ENCODE measurements at regions not wholly inside any gene's neighbourhood (a gene's known extent, or its start where the extent isn't known, plus 50 kb on each side); places are given as distances from the start of the nearest gene placed in this dataset.
"Not testable (repeated sequence)": the region's sequence is repeated elsewhere in the genome, so short reads cannot be mapped to it uniquely, and the experiment has no call there.

- H3K4me1 ChIP-seq (ENCODE audit: control insufficient read depth, insufficient read depth, low read length, unreplicated experiment): no peaks in the 10 kb centered on the region
- H3K27me3 ChIP-seq (ENCODE audit: insufficient read depth, low read length): no peaks in the 10 kb centered on the region
- no peaks in the 10 kb centered on the region for H3K79me2 ChIP-seq (ENCODE audit: control insufficient read depth, insufficient read depth, low read length, unreplicated experiment)
- H3K36me3 ChIP-seq (ENCODE audit: insufficient read depth, low read length): no peaks in the 10 kb centered on the region
- no peak overlapping the region for H3K27ac ChIP-seq (ENCODE audit: low read depth, low read length)
- H2AFZ ChIP-seq (ENCODE audit: low read length, unreplicated experiment): no peak overlapping the region
- no peak overlapping the region for H3K4me3 ChIP-seq (ENCODE audit: low read depth, low read length)
Measured at GRCh38 chr12:131357920-131358319, 353.0 kb upstream of the SFSWAP start.

DNA sequence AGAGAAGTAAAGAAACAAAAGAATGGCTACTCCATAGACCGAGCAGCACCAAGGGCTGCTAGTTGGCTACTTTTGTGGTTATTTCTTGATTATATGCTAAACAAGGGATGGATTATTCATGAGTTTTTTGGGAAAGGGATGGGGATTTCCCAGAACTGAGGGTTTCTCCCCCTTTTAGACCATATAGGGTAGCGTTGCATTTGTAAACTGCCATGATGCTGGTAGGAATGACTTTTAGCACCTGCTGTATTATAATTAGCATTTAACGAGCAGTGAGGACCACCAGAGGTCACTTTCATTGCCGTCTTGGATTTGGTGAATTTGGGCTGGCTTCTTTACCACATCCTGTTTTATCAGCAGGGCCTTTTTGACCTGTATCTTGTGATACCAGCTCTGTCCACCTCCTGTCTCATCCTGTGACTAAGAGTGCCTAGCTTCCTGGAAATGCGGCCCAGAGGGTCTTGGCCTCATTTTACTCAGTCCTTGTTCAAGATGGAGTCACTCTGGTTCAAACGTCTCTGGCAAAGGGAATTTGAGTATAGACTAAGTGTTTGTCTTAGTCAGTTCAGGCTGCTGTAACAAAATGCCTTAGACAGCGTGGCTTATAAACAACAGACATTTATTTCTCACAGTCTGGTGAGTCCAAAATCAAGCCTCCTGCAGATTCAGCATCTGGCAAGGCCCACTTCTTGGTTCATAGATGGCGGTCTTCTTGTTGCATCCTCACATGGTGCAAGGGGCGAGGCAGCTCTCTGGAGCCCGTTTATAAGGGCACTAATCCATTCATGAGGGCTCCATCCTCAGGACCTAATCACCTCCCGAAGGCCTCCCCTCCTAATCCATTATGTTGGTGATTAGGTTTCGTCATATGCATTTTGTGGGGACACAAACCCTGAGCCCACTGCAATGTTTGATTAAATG lies 348.3 kb upstream of the SFSWAP start:
- Histone ChIP-seq H3K4me3 (ENCODE audit: low read depth, low read length) (no peak overlapping the region), H3K36me3 (ENCODE audit: insufficient read depth, low read length) (no peaks in the 10 kb centered on the region), H2AFZ (ENCODE audit: low read length, unreplicated experiment) (no peak overlapping the region), H3K4me1 (ENCODE audit: control insufficient read depth, insufficient read depth, low read length, unreplicated experiment) (no peaks in the 10 kb centered on the region), H3K27ac (ENCODE audit: low read depth, low read length) (no peak overlapping the region), H3K79me2 (ENCODE audit: control insufficient read depth, insufficient read depth, low read length, unreplicated experiment) (no peaks in the 10 kb centered on the region), H3K27me3 (ENCODE audit: insufficient read depth, low read length) (no peaks in the 10 kb centered on the region)

- Histone ChIP-seq H3K27me3 (ENCODE audit: insufficient read depth, low read length) (no peaks in the 10 kb centered on the region), H3K27ac (ENCODE audit: low read depth, low read length) (no peak overlapping the region), H3K36me3 (ENCODE audit: insufficient read depth, low read length) (no peaks in the 10 kb centered on the region)
Measured at GRCh38 chr12:131363393-131363792, 347.5 kb upstream of the SFSWAP start.

DNA sequence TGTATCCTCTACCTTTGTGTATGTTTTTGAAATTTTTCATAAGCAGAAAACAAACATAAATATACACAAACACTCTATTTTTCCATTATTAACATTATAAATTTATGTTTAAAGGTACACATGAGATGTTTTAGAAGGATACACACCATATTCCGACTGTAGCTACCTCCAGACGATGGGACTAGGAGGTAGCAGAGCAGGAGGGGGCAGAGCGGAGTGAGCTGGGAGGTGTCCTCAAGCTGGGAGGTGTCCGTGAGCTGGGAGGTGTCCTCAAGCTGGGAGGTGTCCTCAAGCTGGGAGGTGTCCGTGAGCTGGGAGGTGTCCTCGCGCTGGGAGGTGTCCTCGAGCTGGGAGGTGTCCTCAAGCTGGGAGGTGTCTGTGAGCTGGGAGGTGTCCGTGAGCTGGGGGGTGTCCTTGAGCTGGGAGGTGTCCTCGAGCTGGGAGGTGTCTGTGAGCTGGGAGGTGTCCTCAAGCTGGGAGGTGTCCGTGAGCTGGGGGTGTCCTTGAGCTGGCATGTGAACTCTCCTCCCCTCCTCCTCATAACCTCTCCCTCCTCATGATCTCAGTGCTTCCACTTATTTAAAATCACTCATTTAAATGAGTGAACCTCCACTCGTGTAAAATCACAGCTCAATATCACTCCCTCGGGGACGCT lies 346.9 kb upstream of the SFSWAP start:
- H3K27me3 ChIP-seq (ENCODE audit: insufficient read depth, low read length): no peaks in the 10 kb centered on the region
- no peaks in the 10 kb centered on the region for H3K79me2 ChIP-seq (ENCODE audit: control insufficient read depth, insufficient read depth, low read length, unreplicated experiment)
- no peak overlapping the region for H2AFZ ChIP-seq (ENCODE audit: low read length, unreplicated experiment)
- H3K27ac ChIP-seq (ENCODE audit: low read depth, low read length): no peak overlapping the region
- no peak overlapping the region for H3K4me3 ChIP-seq (ENCODE audit: low read depth, low read length)
- H3K4me1 ChIP-seq (ENCODE audit: control insufficient read depth, insufficient read depth, low read length, unreplicated experiment): no peaks in the 10 kb centered on the region
- no peaks in the 10 kb centered on the region for H3K36me3 ChIP-seq (ENCODE audit: insufficient read depth, low read length)

More at GRCh38 chr12:131363393-131363792, 347.5 kb upstream of the SFSWAP start:
- Histone ChIP-seq H3K4me3 (ENCODE audit: low read depth, low read length) (no peak overlapping the region), H3K79me2 (ENCODE audit: control insufficient read depth, insufficient read depth, low read length, unreplicated experiment) (no peaks in the 10 kb centered on the region), H3K4me1 (ENCODE audit: control insufficient read depth, insufficient read depth, low read length, unreplicated experiment) (no peaks in the 10 kb centered on the region), H2AFZ (ENCODE audit: low read length, unreplicated experiment) (no peak overlapping the region)

DNA sequence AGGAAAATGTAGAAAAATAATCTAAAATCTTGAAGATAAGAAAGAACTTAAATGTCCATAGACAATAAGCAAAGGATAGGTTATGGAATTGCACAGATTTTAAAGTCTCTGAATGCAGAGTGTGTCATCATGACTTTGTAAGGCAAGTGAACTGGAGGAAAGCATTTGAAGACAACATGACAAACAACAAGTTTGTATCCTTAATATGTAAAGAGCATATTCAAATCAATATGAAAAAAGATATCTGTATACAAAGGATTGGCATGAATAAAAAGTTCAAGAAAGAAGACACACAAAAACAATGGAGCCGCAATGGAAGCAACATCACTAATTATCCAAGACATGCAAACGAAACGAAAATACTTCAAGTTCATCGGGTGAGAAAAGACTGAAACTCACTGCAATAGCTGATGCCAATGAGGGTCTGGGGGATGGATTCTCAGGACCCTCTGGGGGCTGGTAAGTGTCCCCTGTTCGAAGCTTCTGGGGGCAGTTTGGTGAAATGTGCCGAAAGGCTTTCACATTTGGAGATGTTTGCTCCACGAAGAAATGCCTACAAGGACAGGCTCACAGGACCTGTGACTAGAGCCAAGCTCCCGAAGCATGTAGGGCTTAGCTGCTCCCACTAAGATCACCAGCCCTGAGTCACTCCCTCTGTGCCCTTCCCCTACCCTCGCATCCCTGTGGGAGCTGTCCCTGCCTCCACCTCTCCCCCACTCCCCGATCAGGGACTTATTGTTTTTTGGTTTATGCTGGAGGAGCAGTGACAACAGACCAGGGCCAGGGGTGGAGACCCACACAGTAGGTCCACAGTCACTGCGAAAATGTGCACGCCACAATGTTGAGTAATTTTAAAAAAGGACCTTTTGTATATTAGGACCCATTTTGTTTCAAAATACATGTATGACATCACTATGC lies 345.7 kb upstream of the SFSWAP start:
- H3K27ac ChIP-seq (ENCODE audit: low read depth, low read length): no peak overlapping the region
- no peaks in the 10 kb centered on the region for H3K4me1 ChIP-seq (ENCODE audit: control insufficient read depth, insufficient read depth, low read length, unreplicated experiment)
- H3K27me3 ChIP-seq (ENCODE audit: insufficient read depth, low read length): no peaks in the 10 kb centered on the region
- no peaks in the 10 kb centered on the region for H3K79me2 ChIP-seq (ENCODE audit: control insufficient read depth, insufficient read depth, low read length, unreplicated experiment)
- no peaks in the 10 kb centered on the region for H3K36me3 ChIP-seq (ENCODE audit: insufficient read depth, low read length)
- no peak overlapping the region for H3K4me3 ChIP-seq (ENCODE audit: low read depth, low read length)
- no peak overlapping the region for H2AFZ ChIP-seq (ENCODE audit: low read length, unreplicated experiment)

DNA sequence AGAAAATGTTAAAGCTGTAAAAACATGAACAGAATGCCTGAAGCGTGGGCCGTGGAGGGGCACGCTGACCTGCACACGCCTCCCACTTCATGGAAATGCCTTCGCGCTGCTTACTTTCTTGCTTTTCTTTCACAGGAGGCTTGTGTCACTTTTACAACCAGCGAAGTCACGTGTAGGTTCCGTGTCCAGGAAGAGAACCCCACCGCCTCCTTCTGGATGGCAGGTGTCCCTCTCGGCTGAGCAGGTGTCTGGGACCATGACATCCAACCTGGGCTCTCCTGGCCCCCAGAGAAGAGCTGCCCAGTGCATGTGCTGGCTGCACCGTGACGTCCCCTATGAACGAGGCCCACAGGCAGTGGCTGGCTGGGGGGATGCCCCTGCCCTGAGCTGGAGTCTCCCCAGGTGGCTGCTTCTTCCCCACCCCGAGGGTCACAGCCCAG lies 345.0 kb upstream of the SFSWAP start:
- H2AFZ ChIP-seq (ENCODE audit: low read length, unreplicated experiment): no peak overlapping the region
- no peaks in the 10 kb centered on the region for H3K36me3 ChIP-seq (ENCODE audit: insufficient read depth, low read length)
- H3K27me3 ChIP-seq (ENCODE audit: insufficient read depth, low read length): no peaks in the 10 kb centered on the region
- no peaks in the 10 kb centered on the region for H3K79me2 ChIP-seq (ENCODE audit: control insufficient read depth, insufficient read depth, low read length, unreplicated experiment)
- no peaks in the 10 kb centered on the region for H3K4me1 ChIP-seq (ENCODE audit: control insufficient read depth, insufficient read depth, low read length, unreplicated experiment)
- no peak overlapping the region for H3K4me3 ChIP-seq (ENCODE audit: low read depth, low read length)
- H3K27ac ChIP-seq (ENCODE audit: low read depth, low read length): no peak overlapping the region

DNA sequence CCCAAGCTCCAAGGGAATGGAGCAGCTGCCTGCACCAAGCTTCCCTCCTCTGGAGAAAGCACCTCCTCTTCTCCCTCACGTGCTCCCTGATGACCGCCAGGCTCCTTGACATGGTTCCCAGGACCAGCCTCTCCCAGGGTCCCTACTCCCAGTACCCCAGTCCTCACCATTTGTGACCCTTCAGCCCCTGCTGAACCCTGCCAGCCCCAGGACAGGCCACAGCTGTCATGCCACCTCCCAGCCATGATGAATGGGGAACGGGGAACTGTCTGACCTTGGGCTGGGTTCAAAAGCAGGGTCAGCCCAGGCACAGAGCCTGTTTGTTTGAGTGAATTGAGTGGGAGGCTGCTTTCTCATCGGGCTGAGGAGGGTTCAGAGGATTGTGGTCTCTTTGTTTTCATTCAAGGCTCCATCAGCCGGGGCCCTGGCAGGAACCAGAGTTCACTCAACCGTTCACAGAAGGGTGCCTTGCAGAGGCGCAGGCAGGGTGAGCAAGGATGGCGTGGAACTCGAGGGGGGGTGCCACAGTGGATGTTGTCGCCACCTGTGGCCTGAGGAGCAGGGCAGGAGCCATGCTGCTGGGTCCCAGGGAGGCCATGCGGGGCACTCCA lies 344.5 kb upstream of the SFSWAP start:
- H3K36me3 ChIP-seq (ENCODE audit: insufficient read depth, low read length): no peaks in the 10 kb centered on the region
- no peaks in the 10 kb centered on the region for H3K79me2 ChIP-seq (ENCODE audit: control insufficient read depth, insufficient read depth, low read length, unreplicated experiment)
- H3K4me3 ChIP-seq (ENCODE audit: low read depth, low read length): no peak overlapping the region
- H3K4me1 ChIP-seq (ENCODE audit: control insufficient read depth, insufficient read depth, low read length, unreplicated experiment): no peaks in the 10 kb centered on the region
- no peak overlapping the region for H3K27ac ChIP-seq (ENCODE audit: low read depth, low read length)
- H2AFZ ChIP-seq (ENCODE audit: low read length, unreplicated experiment): no peak overlapping the region
- no peaks in the 10 kb centered on the region for H3K27me3 ChIP-seq (ENCODE audit: insufficient read depth, low read length)

GRCh38 chr12:131367067-131367982 lies 343.6 kb upstream of the SFSWAP start:
- not testable (repeated sequence) for H3K27me3 ChIP-seq (ENCODE audit: insufficient read depth, low read length); H3K4me3 ChIP-seq (ENCODE audit: low read depth, low read length); H3K4me1 ChIP-seq (ENCODE audit: control insufficient read depth, insufficient read depth, low read length, unreplicated experiment); H3K27ac ChIP-seq (ENCODE audit: low read depth, low read length); H3K79me2 ChIP-seq (ENCODE audit: control insufficient read depth, insufficient read depth, low read length, unreplicated experiment); H3K36me3 ChIP-seq (ENCODE audit: insufficient read depth, low read length); H2AFZ ChIP-seq (ENCODE audit: low read length, unreplicated experiment)

DNA sequence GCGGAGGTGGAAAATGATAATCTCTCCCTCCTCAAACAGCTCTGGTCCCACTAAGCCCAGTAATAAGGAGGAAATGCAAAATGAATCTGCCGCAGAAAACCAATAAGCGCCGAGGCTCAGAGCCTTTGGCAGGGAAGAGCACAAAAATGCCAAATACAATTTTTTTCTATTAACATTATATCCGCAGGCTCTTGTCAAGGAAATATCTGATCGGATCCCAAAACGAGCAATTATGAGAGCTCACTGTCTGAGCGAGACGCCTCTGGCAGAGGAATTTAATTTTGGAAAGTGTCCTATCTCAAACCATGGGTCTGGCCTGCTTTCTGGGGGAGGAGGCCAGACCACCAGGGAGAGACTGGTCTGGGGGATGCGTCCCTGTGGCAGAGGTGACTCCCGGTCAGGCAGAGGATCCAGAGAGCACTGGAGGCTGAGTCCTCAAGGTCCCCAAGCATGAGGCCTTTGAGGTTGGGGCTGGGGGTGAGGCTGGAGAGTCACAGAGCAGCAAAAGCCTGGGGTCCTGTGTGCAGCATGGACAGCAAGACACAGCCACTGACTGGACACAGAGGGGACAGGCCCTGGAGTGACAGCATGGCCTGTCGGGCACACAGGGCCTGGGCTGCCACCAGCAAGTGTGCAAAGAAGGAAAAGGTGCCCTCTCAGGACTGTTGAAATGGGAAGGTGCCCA lies 342.8 kb upstream of the SFSWAP start:
- Histone ChIP-seq H3K36me3 (ENCODE audit: insufficient read depth, low read length) (no peaks in the 10 kb centered on the region), H3K27me3 (ENCODE audit: insufficient read depth, low read length) (no peaks in the 10 kb centered on the region), H3K4me3 (ENCODE audit: low read depth, low read length) (no peak overlapping the region), H3K4me1 (ENCODE audit: control insufficient read depth, insufficient read depth, low read length, unreplicated experiment) (no peaks in the 10 kb centered on the region), H3K79me2 (ENCODE audit: control insufficient read depth, insufficient read depth, low read length, unreplicated experiment) (no peaks in the 10 kb centered on the region), H2AFZ (ENCODE audit: low read length, unreplicated experiment) (no peak overlapping the region), H3K27ac (ENCODE audit: low read depth, low read length) (no peak overlapping the region)

Data from ACC112 (cell line).